ENCODE measurements at regions not wholly inside any gene's neighbourhood (a gene's known extent, or its start where the extent isn't known, plus 50 kb on each side); places are given as distances from the start of the nearest gene placed in this dataset.

- no peak overlapping the region for H3K4me3 ChIP-seq (ENCODE audit: low read depth, low read length)
- DNase-seq (ENCODE audit: low read depth) = no peak
- TF ChIP-seq CTCF (IDR thresholded peaks at IDR 0.05; ENCODE audit: insufficient read depth, low read depth, low read length) = no peak
These were observed 148.1 kb upstream of the SERPINE2 start for GRCh38 chr2:224187220-224187619.

- DNase-seq (ENCODE audit: low read depth) = no peak
- no peak overlapping the region for H3K4me3 ChIP-seq (ENCODE audit: low read depth, low read length)
- no peak for TF ChIP-seq CTCF (IDR thresholded peaks at IDR 0.05; ENCODE audit: insufficient read depth, low read depth, low read length)
These were observed 146.0 kb upstream of the SERPINE2 start for GRCh38 chr2:224185023-224185601.

- no peak overlapping the region for H3K4me3 ChIP-seq (ENCODE audit: low read depth, low read length)
- DNase-seq (ENCODE audit: low read depth) = no peak
- no peak for TF ChIP-seq CTCF (IDR thresholded peaks at IDR 0.05; ENCODE audit: insufficient read depth, low read depth, low read length)
These were observed 144.0 kb upstream of the SERPINE2 start for GRCh38 chr2:224183086-224183485.

- DNase-seq (ENCODE audit: low read depth) = no peak
- H3K4me3 ChIP-seq (ENCODE audit: low read depth, low read length) = no peak overlapping the region
- no peak for TF ChIP-seq CTCF (IDR thresholded peaks at IDR 0.05; ENCODE audit: insufficient read depth, low read depth, low read length)
These were observed 143.4 kb upstream of the SERPINE2 start for GRCh38 chr2:224182498-224182897.

GRCh38 chr2:224181534-224182155 lies 142.6 kb upstream of the SERPINE2 start:
- TF ChIP-seq CTCF (IDR thresholded peaks at IDR 0.05; ENCODE audit: insufficient read depth, low read depth, low read length) = no peak

DNA sequence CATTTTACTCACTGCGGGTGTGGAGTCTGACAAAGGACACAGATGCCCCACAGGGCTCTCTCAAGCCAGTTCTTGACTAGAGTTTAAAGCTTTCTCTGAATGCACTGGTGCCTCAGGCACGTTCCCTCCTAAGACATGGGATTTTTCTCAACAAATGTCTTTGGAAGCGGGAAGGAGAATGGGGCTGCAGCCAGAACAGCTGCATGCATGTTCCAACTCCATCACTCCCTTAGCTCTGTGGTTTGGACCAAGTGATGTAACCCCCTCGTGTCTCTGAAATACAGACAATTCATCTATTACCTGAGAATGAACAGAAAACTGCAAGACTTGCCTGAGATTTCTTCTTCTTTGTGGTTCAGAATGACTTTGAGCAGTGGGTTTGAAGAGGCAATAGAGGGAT lies 141.7 kb upstream of the SERPINE2 start:
- no peak for TF ChIP-seq CTCF (IDR thresholded peaks at IDR 0.05; ENCODE audit: insufficient read depth, low read depth, low read length)
- no peak overlapping the region for H3K4me3 ChIP-seq (ENCODE audit: low read depth, low read length)
- no peak for DNase-seq (ENCODE audit: low read depth)

More at GRCh38 chr2:224181534-224182155, 142.6 kb upstream of the SERPINE2 start:
- DNase-seq (ENCODE audit: low read depth) = no peak
- H3K4me3 ChIP-seq (ENCODE audit: low read depth, low read length) = no peak overlapping the region

- H3K4me3 ChIP-seq (ENCODE audit: low read depth, low read length) = no peak overlapping the region
- no peak for TF ChIP-seq CTCF (IDR thresholded peaks at IDR 0.05; ENCODE audit: insufficient read depth, low read depth, low read length)
- peak; percentile 29 for DNase-seq (ENCODE audit: low read depth)
These were observed 139.0 kb upstream of the SERPINE2 start for GRCh38 chr2:224178056-224178455.
